ENCODE measurements at regions not wholly inside any gene's neighbourhood (a gene's known extent, or its start where the extent isn't known, plus 50 kb on each side); places are given as distances from the start of the nearest gene placed in this dataset.

DNA sequence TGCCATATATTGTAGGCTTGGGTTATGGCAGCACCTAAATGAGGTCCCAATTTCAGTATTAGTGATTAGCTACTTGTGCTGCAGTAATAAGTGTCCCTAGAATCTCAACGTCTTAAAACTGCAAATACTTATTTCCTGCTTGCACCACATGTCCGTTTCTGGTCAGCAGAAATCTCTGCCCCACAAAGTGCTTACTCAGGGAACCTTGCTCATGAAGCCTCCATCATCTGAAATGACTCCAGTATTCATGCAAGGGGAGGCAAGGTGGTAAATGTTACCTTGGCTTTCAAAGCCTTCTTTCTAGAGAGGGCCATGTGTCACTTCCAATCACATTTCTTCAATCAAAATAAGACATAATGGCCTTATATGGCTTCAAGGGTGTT, 274.2 kb upstream of the KAZN start:
- H3K27ac ChIP-seq (ENCODE audit: low read depth in 1 of 2, low read length in 1 of 2) = no peak overlapping the region
- no peaks in the 10 kb centered on the region for H3K9me3 ChIP-seq (ENCODE audit: control insufficient read depth in 4 of 4, insufficient read depth in 3 of 4, low read length in 3 of 4)
- DNase-seq (no peak), ATAC-seq (ENCODE audit: insufficient read depth, low FRiP score) (no peak)
- no peaks in the 10 kb centered on the region for H3K36me3 ChIP-seq (ENCODE audit: control insufficient read depth in 4 of 4, insufficient read depth in 4 of 4, low read length in 4 of 4)
- H3K27me3 ChIP-seq (ENCODE audit: control insufficient read depth in 3 of 3, insufficient read depth in 3 of 3, low read length in 2 of 3) = no peaks in the 10 kb centered on the region
- no peak overlapping the region for H3K4me3 ChIP-seq
- no peak overlapping the region for H3K9ac ChIP-seq (ENCODE audit: insufficient read depth in 1 of 2, low read length in 2 of 2)
- 44 to 49% methylated on average over 2 of the region's 2 CpGs for WGBS, 2 donors
- TF ChIP-seq, protein P1, sequence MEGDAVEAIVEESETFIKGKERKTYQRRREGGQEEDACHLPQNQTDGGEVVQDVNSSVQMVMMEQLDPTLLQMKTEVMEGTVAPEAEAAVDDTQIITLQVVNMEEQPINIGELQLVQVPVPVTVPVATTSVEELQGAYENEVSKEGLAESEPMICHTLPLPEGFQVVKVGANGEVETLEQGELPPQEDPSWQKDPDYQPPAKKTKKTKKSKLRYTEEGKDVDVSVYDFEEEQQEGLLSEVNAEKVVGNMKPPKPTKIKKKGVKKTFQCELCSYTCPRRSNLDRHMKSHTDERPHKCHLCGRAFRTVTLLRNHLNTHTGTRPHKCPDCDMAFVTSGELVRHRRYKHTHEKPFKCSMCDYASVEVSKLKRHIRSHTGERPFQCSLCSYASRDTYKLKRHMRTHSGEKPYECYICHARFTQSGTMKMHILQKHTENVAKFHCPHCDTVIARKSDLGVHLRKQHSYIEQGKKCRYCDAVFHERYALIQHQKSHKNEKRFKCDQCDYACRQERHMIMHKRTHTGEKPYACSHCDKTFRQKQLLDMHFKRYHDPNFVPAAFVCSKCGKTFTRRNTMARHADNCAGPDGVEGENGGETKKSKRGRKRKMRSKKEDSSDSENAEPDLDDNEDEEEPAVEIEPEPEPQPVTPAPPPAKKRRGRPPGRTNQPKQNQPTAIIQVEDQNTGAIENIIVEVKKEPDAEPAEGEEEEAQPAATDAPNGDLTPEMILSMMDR (IDR thresholded peaks at IDR 0.05; ENCODE audit: control extremely low read depth, extremely low read depth) = no peak
- H3K4me1 ChIP-seq (ENCODE audit: control insufficient read depth in 5 of 5, insufficient read depth in 5 of 5, low read length in 5 of 5) = peaks cover 0 to 2% (median 0%) of the 10 kb centered on the region in 5 donors

DNA sequence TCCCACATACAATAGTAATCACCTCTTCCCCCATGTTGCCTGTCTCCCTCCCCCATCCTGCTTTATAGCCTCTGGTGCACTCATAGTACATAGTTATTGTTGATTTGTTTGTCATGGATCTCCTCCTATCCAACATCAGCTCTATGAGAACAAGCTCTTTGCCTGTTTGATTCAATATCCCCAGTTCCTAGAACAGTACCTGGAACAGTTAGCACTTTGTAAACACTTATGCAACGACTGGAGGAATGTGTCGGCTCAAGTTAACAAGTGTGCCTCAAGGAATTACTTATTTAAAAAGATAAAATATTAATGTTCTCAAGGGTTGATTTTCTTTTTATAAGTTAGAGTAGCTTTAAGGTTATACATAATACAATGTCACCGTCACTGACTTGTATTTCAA, 271.6 kb upstream of the KAZN start:
- 64 to 91% methylated on average over 3 of the region's 3 CpGs for WGBS, 2 donors
- Histone ChIP-seq H3K4me1 (ENCODE audit: control insufficient read depth in 5 of 5, insufficient read depth in 5 of 5, low read length in 5 of 5) (peaks cover 0 to 2% (median 0%) of the 10 kb centered on the region in 5 donors), H3K36me3 (ENCODE audit: control insufficient read depth in 4 of 4, insufficient read depth in 4 of 4, low read length in 4 of 4) (no peaks in the 10 kb centered on the region), H3K27me3 (ENCODE audit: control insufficient read depth in 3 of 3, insufficient read depth in 3 of 3, low read length in 2 of 3) (no peaks in the 10 kb centered on the region), H3K4me3 (no peak overlapping the region), H3K27ac (ENCODE audit: low read depth in 1 of 2, low read length in 1 of 2) (no peak overlapping the region), H3K9me3 (ENCODE audit: control insufficient read depth in 4 of 4, insufficient read depth in 3 of 4, low read length in 3 of 4) (peaks cover 0 to 5% (median 0%) of the 10 kb centered on the region in 4 donors), H3K9ac (ENCODE audit: insufficient read depth in 1 of 2, low read length in 2 of 2) (no peak overlapping the region)
- DNase-seq (no peak), ATAC-seq (ENCODE audit: insufficient read depth, low FRiP score) (no peak)
- TF ChIP-seq, protein P1 (IDR thresholded peaks at IDR 0.05; ENCODE audit: control extremely low read depth, extremely low read depth) = no peak

GRCh38 chr1:14328685-14329084, 269.8 kb upstream of the KAZN start:
- Histone ChIP-seq H3K4me1 (ENCODE audit: control insufficient read depth in 5 of 5, insufficient read depth in 5 of 5, low read length in 5 of 5) (peaks cover 0 to 2% (median 0%) of the 10 kb centered on the region in 5 donors), H3K9me3 (ENCODE audit: control insufficient read depth in 4 of 4, insufficient read depth in 3 of 4, low read length in 3 of 4) (peaks cover 0 to 5% (median under 1%) of the 10 kb centered on the region in 4 donors), H3K9ac (ENCODE audit: insufficient read depth in 1 of 2, low read length in 2 of 2) (no peak overlapping the region), H3K4me3 (no peak overlapping the region), H3K27ac (ENCODE audit: low read depth in 1 of 2, low read length in 1 of 2) (no peak overlapping the region), H3K27me3 (ENCODE audit: control insufficient read depth in 3 of 3, insufficient read depth in 3 of 3, low read length in 2 of 3) (no peaks in the 10 kb centered on the region), H3K36me3 (ENCODE audit: control insufficient read depth in 4 of 4, insufficient read depth in 4 of 4, low read length in 4 of 4) (no peaks in the 10 kb centered on the region)
- TF ChIP-seq, protein P1 (IDR thresholded peaks at IDR 0.05; ENCODE audit: control extremely low read depth, extremely low read depth) = no peak
- DNase-seq = no peak
- no peak for ATAC-seq (ENCODE audit: insufficient read depth, low FRiP score)

- Histone ChIP-seq H3K4me3 (no peak overlapping the region), H3K9me3 (ENCODE audit: control insufficient read depth in 4 of 4, insufficient read depth in 3 of 4, low read length in 3 of 4) (peaks cover 0 to 5% (median 2%) of the 10 kb centered on the region in 4 donors), H3K27ac (ENCODE audit: low read depth in 1 of 2, low read length in 1 of 2) (no peak overlapping the region), H3K27me3 (ENCODE audit: control insufficient read depth in 3 of 3, insufficient read depth in 3 of 3, low read length in 2 of 3) (no peaks in the 10 kb centered on the region), H3K9ac (ENCODE audit: insufficient read depth in 1 of 2, low read length in 2 of 2) (no peak overlapping the region), H3K4me1 (ENCODE audit: control insufficient read depth in 5 of 5, insufficient read depth in 5 of 5, low read length in 5 of 5) (peaks cover 0 to 2% (median 0%) of the 10 kb centered on the region in 5 donors), H3K36me3 (ENCODE audit: control insufficient read depth in 4 of 4, insufficient read depth in 4 of 4, low read length in 4 of 4) (no peaks in the 10 kb centered on the region)
- no peak for ATAC-seq (ENCODE audit: insufficient read depth, low FRiP score)
- no peak for DNase-seq
- WGBS, 2 donors = 83 to 86% methylated on average over 4 of the region's 4 CpGs
- TF ChIP-seq, protein P1 (IDR thresholded peaks at IDR 0.05; ENCODE audit: control extremely low read depth, extremely low read depth) = no peak
Measured at GRCh38 chr1:14332158-14332557, 266.3 kb upstream of the KAZN start.
